ENCODE measurements at regions not wholly inside any gene's neighbourhood (a gene's known extent, or its start where the extent isn't known, plus 50 kb on each side); places are given as distances from the start of the nearest gene placed in this dataset.

GRCh38 chr2:125644257-125644656 lies 1011.7 kb upstream of the GYPC start (continued):
- no peak for TF ChIP-seq CREB1 (CRISPR knock-in tag; IDR thresholded peaks at IDR 0.05; ENCODE audit: low read depth)
- no peak for TF ChIP-seq EZH2phosphoT487 (IDR thresholded peaks at IDR 0.05; ENCODE audit: unreplicated experiment)
- TF ChIP-seq POLR2AphosphoS5 (IDR thresholded peaks at IDR 0.05; ENCODE audit: low read depth): no peak
- no peak for TF ChIP-seq ZNF331 (CRISPR knock-in tag; IDR thresholded peaks at IDR 0.05; ENCODE audit: low read depth)
- no peak for TF ChIP-seq ETS1 (IDR thresholded peaks at IDR 0.05)
- TF ChIP-seq, protein P1, sequence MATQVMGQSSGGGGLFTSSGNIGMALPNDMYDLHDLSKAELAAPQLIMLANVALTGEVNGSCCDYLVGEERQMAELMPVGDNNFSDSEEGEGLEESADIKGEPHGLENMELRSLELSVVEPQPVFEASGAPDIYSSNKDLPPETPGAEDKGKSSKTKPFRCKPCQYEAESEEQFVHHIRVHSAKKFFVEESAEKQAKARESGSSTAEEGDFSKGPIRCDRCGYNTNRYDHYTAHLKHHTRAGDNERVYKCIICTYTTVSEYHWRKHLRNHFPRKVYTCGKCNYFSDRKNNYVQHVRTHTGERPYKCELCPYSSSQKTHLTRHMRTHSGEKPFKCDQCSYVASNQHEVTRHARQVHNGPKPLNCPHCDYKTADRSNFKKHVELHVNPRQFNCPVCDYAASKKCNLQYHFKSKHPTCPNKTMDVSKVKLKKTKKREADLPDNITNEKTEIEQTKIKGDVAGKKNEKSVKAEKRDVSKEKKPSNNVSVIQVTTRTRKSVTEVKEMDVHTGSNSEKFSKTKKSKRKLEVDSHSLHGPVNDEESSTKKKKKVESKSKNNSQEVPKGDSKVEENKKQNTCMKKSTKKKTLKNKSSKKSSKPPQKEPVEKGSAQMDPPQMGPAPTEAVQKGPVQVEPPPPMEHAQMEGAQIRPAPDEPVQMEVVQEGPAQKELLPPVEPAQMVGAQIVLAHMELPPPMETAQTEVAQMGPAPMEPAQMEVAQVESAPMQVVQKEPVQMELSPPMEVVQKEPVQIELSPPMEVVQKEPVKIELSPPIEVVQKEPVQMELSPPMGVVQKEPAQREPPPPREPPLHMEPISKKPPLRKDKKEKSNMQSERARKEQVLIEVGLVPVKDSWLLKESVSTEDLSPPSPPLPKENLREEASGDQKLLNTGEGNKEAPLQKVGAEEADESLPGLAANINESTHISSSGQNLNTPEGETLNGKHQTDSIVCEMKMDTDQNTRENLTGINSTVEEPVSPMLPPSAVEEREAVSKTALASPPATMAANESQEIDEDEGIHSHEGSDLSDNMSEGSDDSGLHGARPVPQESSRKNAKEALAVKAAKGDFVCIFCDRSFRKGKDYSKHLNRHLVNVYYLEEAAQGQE (IDR thresholded peaks at IDR 0.05; ENCODE audit: unreplicated experiment): no peak

GRCh38 chr2:125652280-125652679 lies 1003.7 kb upstream of the GYPC start:
- no peaks in the 10 kb centered on the region for H3K36me3 Mint-ChIP-seq (ENCODE audit: low read depth)
- Histone ChIP-seq H3K27me3 (ENCODE audit: insufficient read depth) (no peaks in the 10 kb centered on the region), H3K4me3 (no peak overlapping the region), H3K36me3 (ENCODE audit: insufficient read depth) (no peaks in the 10 kb centered on the region), H3F3A (replicated peaks; ENCODE audit: low read depth) (no peaks in the 10 kb centered on the region), H2AFZ (no peak overlapping the region), H3K9me2 (ENCODE audit: insufficient read depth) (no peaks in the 10 kb centered on the region), H3K79me2 (replicated peaks; ENCODE audit: insufficient read depth) (no peaks in the 10 kb centered on the region), H4K20me1 (replicated peaks; ENCODE audit: insufficient read depth) (no peaks in the 10 kb centered on the region), H3K27ac (ENCODE audit: low read depth) (no peak overlapping the region), H3K4me1 (ENCODE audit: insufficient read depth) (no peaks in the 10 kb centered on the region), H3K4me2 (no peak overlapping the region)
- H3K27me3 Mint-ChIP-seq (ENCODE audit: insufficient read depth, low read depth, poor library complexity): no peaks in the 10 kb centered on the region
- H3K27ac Mint-ChIP-seq: no peak overlapping the region
- TF ChIP-seq STAT1 (IDR thresholded peaks at IDR 0.05; ENCODE audit: unreplicated experiment) (no peak), NANOG (IDR thresholded peaks at IDR 0.05; ENCODE audit: borderline replicate concordance) (no peak), EZH2 (IDR thresholded peaks at IDR 0.05; ENCODE audit: low read depth, unreplicated experiment) (no peak), EZH2phosphoT487 (IDR thresholded peaks at IDR 0.05; ENCODE audit: unreplicated experiment) (no peak), CREB1 (CRISPR knock-in tag; IDR thresholded peaks at IDR 0.05; ENCODE audit: low read depth) (no peak), ZNF114 (CRISPR knock-in tag; IDR thresholded peaks at IDR 0.05) (no peak), JUNB (IDR thresholded peaks at IDR 0.05; ENCODE audit: unreplicated experiment) (no peak)
- TF ChIP-seq, protein P1 (IDR thresholded peaks at IDR 0.05; ENCODE audit: unreplicated experiment): no peak
- H3K4me1 Mint-ChIP-seq: peaks cover 3% of the 10 kb centered on the region; the same call in 2 of the 3 replicates
- H3K9me3 Mint-ChIP-seq: no peaks in the 10 kb centered on the region
- no peak overlapping the region for H3K4me3 Mint-ChIP-seq
- DNase-seq (ENCODE audit: low spot score): no peak
- ATAC-seq: no peak
